Glomerular endothelial cell (primary cell): ENCODE measurements at regions not wholly inside any gene's neighbourhood (a gene's known extent, or its start where the extent isn't known, plus 50 kb on each side); places are given as distances from the start of the nearest gene placed in this dataset.

ENCODE experiments used
- DNase-seq: peaks from one replicate; pipeline ENCODE4 v3.0.0-alpha.2; 2011; ENCODE audit warnings: low read depth, low spot score; ENCODE audit errors: extremely low read depth

DNA sequence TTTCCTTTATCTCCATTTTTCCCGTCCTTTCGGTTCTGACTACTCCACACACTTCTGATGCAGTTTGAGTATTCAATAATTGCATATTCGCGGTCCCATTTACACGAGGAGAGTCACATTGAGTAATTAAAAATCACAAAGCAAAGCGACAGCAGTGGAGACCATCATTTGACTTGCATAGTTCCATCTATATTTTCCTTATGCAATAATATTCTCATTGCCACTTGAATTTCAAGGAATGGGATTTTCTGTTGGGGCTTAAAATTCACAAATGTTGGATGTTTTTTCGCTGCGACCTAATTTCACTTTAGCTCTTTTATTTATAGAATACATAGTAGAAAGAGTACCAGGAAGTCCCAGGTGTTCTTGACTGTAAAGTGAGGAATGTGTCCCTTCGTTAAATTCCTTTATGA, 186.8 kb downstream of the ZEB2 start:
- DNase-seq, result no peak

DNA sequence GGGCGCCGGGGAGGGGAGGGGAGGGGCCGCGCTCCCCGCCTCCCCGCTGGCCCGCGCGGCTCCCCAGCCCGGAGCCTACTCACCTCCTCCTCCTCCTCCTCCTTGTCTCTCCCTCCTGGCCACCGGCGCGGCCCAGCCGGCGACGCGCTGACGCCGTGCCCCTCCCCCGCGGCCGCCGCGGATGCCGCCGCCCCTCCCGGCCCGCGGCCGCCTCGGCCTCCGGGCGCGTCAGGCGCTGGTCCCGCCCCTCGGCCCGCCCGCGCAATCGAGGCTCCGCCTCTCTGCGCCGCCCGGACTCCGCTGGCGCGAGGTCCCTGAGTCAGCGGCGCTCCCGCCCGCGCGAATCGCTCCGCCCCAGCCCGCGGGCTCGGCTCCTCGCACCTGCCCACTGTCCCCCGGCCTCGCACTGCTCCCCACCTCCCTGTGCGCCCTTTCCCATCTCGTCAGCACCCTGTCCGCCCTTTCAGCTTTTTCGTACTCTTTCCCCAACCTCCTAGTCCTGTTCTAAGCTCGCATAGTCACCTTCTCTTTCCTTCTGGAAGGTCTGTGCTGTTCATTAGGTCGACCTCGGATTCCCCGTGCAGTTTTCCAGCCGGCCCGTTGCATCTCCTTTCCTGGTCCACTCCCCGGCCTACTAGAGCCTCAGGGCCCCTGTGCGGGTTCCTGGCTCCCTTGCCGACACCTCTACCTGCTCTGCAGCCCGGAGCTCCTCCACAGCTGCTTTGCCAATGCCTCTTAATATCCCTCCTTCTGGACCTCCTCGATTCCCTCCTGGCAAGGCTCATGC, 187.4 kb downstream of the ZEB2 start:
- DNase-seq, result no peak

DNA sequence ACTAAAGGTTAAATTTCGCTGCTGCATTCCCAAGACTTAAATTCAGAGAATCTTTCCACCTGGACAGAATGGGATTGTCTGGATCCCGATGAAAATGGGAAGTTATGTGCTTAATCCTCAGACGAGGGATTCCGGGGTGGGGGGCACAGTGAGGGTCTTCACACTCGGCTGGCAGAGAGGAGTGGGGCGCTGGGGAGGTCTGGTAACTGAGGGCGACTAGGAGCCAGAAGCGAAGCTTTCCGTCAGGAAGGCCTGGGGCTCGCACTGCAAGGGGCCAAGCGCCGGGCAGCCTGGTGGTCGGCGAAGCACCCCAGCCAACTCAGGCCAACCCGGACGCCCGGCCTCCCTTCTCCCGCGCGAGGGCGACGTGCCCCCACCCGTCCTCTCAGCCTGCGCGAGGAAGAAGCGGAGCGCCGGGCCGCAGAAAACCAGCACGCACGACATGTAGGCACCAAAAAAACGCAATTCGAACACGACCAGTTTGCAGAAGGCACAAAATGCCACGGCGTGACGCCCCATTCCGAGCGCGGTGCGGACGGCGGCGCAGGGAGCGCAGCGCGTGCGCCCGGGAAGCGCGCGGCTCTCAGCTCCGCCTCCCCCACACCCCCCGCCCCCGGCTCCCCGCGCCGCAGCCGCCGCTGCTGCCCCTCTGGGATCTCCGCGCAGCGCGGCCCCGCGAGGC, 188.1 kb downstream of the ZEB2 start:
- DNase-seq, result no peak

DNA sequence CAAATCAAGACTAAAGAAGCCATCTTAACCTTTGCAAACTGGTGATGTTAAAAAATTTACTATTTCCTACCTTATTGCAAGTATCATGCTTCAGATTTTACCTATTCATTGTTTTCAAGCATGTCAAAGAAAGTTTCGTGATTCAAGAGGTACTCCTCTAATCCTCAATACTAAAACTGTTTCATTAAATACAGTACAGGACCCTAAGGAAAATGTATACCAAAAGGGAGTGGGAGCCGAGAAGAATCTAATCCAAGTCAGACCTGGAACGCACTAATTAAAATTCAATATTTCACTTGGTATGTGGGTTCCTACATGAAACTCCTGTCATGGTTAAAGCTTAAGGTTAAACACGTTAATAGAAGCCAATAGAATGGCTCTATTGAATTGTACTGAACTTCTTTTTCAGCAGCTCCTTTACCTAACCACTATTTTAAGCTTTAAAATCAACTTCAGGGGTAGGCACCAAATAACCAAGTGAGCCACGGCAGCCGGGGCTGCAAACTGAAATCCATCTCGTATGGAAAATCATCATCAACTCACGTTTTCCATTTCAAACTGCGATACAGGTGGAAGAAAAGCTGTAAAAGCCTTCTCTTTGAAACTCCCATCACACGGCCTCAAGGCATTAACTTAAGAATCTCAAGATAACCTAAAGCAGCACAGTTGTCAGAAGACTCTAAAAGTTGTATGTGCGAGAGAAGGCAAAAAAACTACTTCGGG, 188.8 kb downstream of the ZEB2 start:
- no peak for DNase-seq

DNA sequence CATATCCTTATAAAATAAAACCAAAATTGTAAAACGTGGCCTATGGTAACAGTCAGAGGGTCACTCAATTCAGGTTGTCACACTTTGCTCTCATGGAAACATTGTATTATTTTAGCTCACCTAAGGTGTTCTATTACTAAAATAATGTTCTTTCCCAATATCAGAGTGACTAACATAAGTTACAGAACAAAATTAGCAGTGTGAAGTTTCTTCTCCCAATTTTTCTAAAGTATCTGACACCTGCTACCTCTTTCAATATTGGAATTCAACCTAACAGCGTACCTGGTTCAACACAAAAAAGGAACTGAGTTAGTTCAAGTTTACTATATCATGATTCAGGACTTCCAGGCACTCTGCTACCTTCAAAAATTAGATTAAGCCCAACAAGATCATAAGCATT, 190.4 kb downstream of the ZEB2 start:
- DNase-seq, result no peak

DNA sequence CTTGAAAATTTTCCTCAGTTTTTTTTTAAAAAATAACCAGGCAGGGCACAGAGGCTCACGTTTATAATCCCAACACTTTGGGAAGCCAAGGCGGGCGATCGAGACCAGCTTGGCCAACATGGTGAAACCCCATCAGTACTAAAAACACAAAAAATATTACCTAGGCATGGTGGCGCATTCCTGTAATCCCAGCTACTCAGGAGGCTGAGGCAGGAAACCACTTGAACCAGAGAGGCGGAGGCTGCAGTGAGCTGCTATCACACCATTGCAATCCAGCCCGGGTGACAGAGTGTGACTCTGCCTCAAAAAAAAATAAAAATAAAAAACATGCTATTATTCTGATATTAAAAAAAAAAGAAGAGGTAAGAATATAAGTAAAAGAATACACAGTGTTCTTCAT, 191.0 kb downstream of the ZEB2 start:
- DNase-seq, result no peak

DNA sequence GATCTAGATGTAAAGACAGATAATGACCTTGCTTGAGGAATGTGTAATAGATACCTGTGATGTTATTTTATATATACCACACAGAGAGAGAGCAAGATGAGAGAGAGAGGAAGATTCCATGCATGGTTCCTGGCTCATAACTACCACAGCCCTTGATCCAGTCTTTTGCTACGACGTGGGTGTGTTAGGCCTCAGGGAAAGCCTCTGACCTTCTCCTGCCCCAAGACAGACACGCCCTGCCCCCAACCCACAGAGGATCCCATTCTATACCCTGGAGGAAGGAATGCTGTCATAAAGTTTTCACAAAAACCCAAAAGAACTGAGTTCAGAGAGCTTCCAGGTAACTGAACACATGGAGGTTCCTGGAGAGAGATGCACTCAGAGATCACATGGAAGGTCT, 193.1 kb downstream of the ZEB2 start:
- no peak for DNase-seq

DNA sequence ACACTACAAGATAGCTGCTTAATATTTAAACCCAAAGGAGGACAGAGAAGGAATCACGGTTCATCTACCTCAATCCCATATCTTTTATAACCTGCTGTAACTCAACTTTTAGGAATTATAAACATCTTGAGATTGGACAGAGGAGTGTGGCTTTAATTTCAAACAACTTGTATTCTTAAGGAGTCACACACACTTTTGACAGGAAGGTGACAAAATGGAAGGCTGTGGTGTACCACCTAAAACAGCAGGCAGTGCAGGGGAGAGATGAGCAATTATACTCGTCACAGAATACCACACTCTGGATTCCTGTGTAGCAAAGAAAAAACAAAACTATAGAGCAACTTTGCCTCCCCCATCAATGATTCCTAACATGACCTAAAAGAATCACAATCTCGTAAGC, 194.8 kb downstream of the ZEB2 start:
- DNase-seq, result no peak

DNA sequence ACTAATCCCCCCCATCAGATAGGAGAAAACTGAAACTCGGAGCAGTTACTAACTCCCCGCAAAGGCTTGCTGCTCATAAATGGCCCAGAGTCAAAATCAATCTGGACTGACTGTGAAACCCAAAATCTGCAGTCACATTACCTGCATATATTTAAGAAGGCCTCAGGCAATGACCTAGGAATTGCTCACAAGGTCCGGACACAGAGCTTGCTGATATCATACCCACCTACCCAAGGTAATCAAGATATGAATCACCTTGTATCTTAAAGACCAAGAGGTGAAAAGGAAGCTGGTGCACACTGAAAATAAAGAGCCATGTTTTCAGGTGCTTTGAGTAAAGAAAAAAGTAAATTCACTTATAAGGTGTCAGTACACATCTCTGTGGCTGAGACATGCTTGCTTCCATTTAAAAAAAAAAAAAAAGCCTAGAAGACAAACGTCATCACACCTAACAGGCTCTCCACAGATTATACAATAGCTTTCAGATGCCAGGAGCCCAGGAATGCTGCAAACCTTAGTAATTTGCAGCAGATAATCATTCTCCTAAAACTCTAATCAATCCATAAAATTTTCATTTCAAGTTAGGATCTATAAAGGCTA, 195.4 kb downstream of the ZEB2 start:
- no peak for DNase-seq

DNA sequence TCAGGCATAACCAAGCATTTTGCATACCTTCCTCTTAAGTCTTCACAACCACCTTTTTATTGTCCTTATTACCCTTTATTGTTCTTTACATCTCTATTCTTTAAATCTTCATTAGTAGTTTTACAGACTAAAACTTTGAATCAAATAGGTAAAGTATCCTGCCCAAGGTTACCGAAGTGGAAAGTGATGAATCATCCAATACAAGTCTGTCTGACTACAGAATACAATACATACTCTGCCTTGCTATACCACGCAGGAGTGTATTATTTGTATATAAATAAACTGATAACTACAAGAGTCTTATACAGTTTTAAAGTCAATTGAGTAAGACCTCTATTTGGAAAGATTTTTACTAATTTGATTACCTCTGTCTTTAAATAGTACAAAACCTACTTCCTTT, 196.0 kb downstream of the ZEB2 start:
- DNase-seq, result no peak

DNA sequence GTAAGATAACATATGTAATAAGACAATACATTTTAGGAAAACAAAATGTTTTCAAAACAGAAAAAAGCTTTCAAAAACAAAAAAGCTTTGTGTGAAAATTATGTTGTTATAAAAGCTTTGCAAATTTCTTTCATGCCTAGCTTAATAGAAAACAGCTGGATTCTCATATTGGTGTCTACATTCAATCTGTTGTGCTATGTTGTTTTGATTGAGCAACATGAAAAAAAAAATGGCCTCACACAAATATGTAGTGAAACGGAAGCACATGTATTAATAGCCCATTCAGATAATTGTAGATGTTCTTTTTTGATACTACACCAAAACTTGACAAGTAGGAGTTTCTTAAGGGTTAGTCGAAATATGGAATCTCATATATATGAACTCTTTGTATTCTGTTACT, 197.5 kb downstream of the ZEB2 start:
- no peak for DNase-seq

DNA sequence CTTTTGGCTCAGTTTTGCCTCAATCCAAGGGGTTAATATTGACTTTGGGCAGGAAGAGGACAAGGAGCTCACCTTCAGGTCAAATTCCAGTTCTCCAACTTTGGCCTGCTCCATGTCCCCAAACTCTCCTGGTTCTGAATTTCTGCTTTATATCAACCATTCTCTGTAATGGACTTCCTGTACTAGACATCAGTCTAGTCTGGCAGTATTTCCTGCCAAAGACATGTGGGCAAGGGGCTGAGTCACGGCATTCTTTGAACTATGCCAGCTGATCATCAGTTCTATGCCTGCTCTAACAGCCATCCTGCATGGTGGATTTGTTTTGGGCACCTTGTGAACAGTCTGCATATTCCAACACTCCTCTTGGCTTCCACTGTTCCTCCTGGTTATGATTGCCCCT, 199.4 kb downstream of the ZEB2 start:
- peak; percentile 41 for DNase-seq

DNA sequence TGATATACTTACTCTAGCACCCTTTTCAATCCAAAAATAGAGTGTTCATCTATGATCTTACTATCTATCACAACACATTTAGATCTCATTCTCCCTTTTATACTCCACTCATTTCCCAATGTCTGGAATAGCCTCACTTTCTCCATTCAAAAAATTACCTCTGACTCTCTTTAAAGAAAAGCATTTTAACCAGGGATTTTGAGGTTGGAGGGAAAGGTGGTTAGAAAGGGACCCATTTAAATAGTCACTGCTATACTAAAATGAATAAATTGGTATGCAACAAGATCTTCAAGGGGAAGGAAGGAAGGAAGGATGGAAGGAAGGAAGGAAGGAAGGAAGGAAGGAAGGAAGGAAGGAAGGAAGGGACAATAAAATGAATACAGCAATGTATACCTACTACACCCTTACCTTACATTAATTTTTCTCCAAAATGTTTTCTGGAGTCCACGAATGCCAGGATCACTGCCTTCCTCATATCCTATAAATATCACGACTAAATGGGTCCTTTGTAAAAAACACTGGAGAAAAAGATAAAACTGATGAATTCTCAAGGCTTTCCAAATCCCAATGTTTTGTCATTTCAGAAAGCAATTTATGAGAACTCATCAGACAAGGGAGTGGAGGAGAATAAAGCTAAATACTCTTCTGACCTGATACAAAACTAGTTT, 202.7 kb downstream of the ZEB2 start:
- DNase-seq, result no peak

DNA sequence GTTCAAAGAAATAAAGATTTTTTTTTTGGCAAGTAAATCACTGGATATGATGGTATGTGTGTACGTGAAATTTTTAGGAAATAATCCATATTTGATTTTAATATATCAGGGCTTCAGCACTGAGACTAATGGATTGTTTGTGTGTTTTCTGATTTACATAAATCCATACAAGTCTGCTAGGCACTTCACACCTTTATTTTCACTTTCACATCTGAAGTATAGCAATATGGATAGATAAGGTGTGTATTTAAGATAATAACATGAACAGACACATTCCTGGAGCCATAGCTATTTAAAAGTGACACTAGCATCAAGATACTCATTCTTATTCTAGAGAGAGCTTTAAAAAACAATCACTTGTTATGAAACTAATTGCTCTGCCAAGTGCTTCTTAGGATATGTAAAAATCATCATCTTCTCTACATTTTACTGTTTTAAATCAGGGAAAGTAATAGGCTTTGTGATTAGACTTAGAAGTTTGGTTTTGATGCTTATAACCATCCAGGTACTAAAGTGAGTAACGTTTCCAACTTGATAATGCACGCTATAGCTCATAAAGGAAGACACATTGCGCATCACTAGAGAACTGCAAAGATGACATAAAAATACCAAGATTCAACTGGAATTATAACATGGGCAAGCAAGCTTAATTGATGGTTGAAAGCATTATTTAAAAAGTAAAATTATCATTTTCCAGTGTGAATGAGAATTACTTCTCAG, 208.9 kb downstream of the ZEB2 start:
- no peak for DNase-seq

DNA sequence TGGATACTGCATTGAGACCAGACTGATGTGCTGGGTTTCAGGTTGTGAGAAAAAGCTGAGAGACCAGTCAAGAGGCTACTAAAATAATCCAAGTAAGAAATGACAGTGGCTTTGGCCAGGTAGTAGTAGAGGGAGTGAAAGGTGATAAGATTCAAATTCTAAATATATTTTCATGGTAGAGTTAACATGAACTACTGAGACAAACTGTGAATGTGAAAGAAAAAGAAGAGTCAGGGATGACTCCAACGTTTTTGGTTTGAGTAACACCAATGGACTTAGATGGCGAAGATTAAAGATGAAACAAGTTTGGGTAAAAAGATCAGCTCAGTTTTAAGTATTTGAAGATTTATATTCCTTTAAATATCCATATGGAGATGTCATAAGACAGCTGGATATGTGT, 209.4 kb downstream of the ZEB2 start:
- no peak for DNase-seq

DNA sequence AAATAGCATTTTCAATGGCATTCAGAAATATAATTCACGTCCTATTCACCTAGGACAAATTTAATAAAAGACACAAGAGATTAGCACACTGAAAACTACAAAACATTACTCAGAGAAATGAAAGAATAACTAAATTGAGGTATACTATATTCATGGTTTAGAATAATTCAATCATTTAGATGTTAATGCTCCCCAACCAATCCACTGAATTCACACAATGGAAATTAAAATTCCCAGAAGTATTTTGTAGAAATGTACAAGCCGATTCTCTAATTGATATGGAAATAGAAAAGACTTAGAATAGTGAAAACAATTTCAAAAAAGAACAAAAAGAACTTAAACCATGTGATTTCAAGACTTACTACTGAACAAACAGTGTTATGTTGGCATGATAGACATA, 212.2 kb downstream of the ZEB2 start:
- DNase-seq, result no peak

DNA sequence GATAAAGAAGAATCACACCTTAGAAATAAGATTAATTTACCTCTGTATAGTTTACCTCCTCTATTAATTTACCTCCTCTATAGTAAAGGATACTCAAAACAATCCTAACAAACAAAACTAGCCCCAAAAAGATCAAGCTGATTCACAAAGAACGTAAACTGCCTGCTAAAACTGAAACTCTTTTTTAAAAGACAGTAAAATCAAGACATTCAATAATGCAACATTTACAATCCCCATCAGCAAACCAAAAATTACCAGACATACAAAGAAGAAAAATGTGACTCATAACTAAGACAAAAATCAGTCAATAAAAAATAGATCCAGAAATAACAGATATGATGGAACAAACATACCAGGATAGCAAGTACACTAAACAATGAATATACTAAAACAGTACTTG, 215.7 kb downstream of the ZEB2 start:
- DNase-seq, result no peak

DNA sequence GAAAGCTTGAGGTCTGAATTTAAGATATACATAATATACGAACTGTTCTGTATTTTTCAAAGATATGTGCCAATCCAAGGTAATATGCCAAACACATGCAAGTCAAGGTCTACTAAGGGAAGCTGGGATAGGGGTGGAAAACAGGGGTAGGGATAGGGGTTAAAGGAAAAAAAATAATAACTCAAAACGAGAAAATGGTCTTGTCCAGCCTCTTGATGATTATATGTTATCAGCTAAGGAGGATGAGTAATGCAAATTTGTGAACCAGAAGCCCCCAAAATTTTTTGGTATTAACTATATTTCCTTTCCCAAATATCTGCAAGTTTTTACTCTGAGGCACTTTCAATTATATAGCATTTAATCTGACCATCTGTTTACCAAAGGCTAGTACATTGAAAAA, 219.3 kb downstream of the ZEB2 start:
- no peak for DNase-seq

DNA sequence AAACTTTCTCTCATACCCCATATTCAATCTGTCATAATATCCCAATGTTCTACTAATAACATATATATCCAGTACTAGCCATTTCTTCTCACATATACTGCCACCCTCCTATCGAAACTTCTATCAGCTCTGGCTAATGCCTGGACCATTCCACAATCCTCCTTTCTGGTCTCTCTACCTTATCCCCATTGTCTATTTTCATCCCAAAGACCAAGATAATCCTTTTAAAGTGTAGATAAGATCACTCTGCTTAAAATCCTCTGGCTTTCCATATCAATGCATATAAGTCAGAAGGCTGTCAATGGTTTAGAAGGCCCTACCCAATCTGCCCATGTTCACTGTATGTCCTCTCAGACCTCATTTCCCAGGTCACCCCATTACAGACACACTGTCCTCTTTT, 229.6 kb downstream of the ZEB2 start:
- DNase-seq, result no peak

DNA sequence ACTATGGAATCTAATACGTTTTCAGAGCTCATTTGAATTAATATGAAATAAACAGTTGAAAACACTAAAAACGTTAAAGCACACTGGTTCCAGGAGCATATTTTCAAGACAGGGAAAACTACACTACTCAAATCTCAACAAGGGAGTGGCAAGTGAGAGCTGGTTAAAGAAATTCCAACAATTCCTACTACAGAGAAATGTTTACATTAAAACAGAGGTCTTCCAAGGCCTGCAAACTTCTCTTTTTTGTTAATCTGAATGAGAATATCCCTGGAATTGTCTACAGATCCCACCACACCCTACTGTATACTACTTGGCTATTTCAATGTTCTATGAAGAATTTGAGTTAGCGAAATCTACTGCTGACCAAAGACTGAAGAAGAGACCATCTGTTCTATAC, 231.5 kb downstream of the ZEB2 start:
- no peak for DNase-seq
